H1 (cell line): ENCODE measurements at regions not wholly inside any gene's neighbourhood (a gene's known extent, or its start where the extent isn't known, plus 50 kb on each side); places are given as distances from the start of the nearest gene placed in this dataset.

Experiments used
- EGR1 ChIP-seq: IDR thresholded peaks from 2 replicates; pipeline ENCODE4 v1.6.1; 2011; ENCODE audit warnings: low read depth, low read length, borderline replicate concordance
- JUND ChIP-seq: IDR thresholded peaks from 2 replicates; pipeline ENCODE4 v1.6.1; 2011; ENCODE audit warnings: mild to moderate bottlenecking, improper control_type of control experiment, low read length
- TCF12 ChIP-seq: IDR thresholded peaks from 2 replicates; pipeline ENCODE4 v1.6.1; 2011; ENCODE audit warnings: low read depth, mild to moderate bottlenecking, low read length

- no peak for TF ChIP-seq EGR1
- TF ChIP-seq JUND, result no peak
- TF ChIP-seq TCF12, result no peak
These were observed 299.5 kb downstream of the BUD13 start for GRCh38 chr11:116473206-116473769.
